H1 (cell line): ENCODE measurements at regions not wholly inside any gene's neighbourhood (a gene's known extent, or its start where the extent isn't known, plus 50 kb on each side); places are given as distances from the start of the nearest gene placed in this dataset.

Experiments used
- CTCF ChIA-PET: fragments of 300-600 bp; sonication (Branson Sonifier 250); formaldehyde crosslinking; loops from one replicate; lab custom pipeline; 2021; ENCODE audit not compliant: partially characterized antibody; lab: Charles Lee
- POLR2A ChIA-PET: fragments of 300-600 bp; sonication (Branson Sonifier 250); formaldehyde crosslinking; loops from one replicate; lab custom pipeline; 2021; ENCODE audit warnings: inconsistent platforms; ENCODE audit not compliant: partially characterized antibody; lab: Charles Lee
- DNase-seq, 2 experiments: peaks; one replicate each; pipeline versions ENCODE4 v3.0.0 to v3.0.0-alpha.2; 2010 to 2022; ENCODE audit warnings: low spot score in 2 of 2, low read depth in 1 of 2, mixed read lengths in 1 of 2
- FAIRE-seq: peaks from 2 replicates; lab custom pipeline; 2011; peaks lifted over from hg19 to GRCh38; lab: Jason Lieb, UNC
- H2AFZ ChIP-seq: 2 replicates; pipeline ENCODE4 v1.8.1; 2012; ENCODE audit warnings: low read length, inconsistent platforms
- H2AK5ac ChIP-seq: 2 replicates; pipeline ENCODE4 v1.6.1; 2013; ENCODE audit warnings: low read depth, low read length
- H2BK120ac ChIP-seq: replicated peaks from 2 replicates; pipeline ENCODE3; 2013; ENCODE audit warnings: low read depth, low read length, inconsistent platforms
- H2BK12ac ChIP-seq: 2 replicates; pipeline ENCODE4 v1.6.1; 2013; ENCODE audit warnings: low read depth, low read length
- H2BK15ac ChIP-seq: 2 replicates; pipeline ENCODE4 v1.6.1; 2013; ENCODE audit warnings: low read length
- H2BK20ac ChIP-seq: 2 replicates; pipeline ENCODE4 v1.6.1; 2013; ENCODE audit warnings: low read length
- H2BK5ac ChIP-seq: 2 replicates; pipeline ENCODE4 v1.6.1; 2013; ENCODE audit warnings: low read depth, low read length
- H3K14ac ChIP-seq: 2 replicates; pipeline ENCODE4 v1.6.1; 2013; ENCODE audit warnings: inconsistent platforms; ENCODE audit not compliant: insufficient read length
- H3K18ac ChIP-seq: 2 replicates; pipeline ENCODE4 v1.6.1; 2013; ENCODE audit warnings: low read length; ENCODE audit errors: extremely low read depth
- H3K23ac ChIP-seq: 2 replicates; pipeline ENCODE4 v1.6.1; 2013; ENCODE audit warnings: inconsistent platforms; ENCODE audit not compliant: insufficient read length
- H3K23me2 ChIP-seq: 2 replicates; pipeline ENCODE4 v1.6.1; 2013; ENCODE audit warnings: low read depth, low read length
- H3K27ac ChIP-seq: 2 replicates; pipeline ENCODE4 v1.6.1; 2011; ENCODE audit warnings: low read depth, low read length, inconsistent platforms
- H3K27me3 ChIP-seq, 4 experiments: replicated peaks in 1 of 4; 1 replicate in 1 of 4; 2 replicates in 3 of 4; pipeline versions ENCODE4 v1.6.1 to v1.8.1; 2011 to 2013; ENCODE audit warnings: low read length in 3 of 4, mild to moderate bottlenecking in 3 of 4, inconsistent platforms in 2 of 4, mixed read lengths in 2 of 4, moderate library complexity in 1 of 4; ENCODE audit not compliant: control insufficient read depth in 3 of 4, insufficient read depth in 3 of 4; ENCODE audit errors: extremely low read depth in 1 of 4
- H3K36me3 ChIP-seq, 4 experiments: 2 replicates each; pipeline versions ENCODE4 v1.6.1 to v1.8.1; 2011 to 2013; ENCODE audit warnings: mild to moderate bottlenecking in 4 of 4, low read length in 3 of 4, moderate library complexity in 2 of 4, control low read depth in 1 of 4, inconsistent platforms in 1 of 4; ENCODE audit not compliant: insufficient read depth in 4 of 4, control insufficient read depth in 2 of 4
- H3K4ac ChIP-seq: replicated peaks from 2 replicates; pipeline ENCODE3; 2013; ENCODE audit warnings: low read length, low read depth, mixed read lengths, inconsistent platforms; ENCODE audit not compliant: insufficient read length
- H3K4me1 ChIP-seq, 4 experiments: replicated peaks in 1 of 4; 1 replicate in 1 of 4; 2 replicates in 3 of 4; pipeline versions ENCODE4 v1.6.1 to v1.8.1; 2011 to 2013; ENCODE audit warnings: low read length in 3 of 4, inconsistent platforms in 2 of 4, mixed read lengths in 1 of 4; ENCODE audit not compliant: insufficient read depth in 4 of 4, control insufficient read depth in 3 of 4
- H3K4me2 ChIP-seq, 2 experiments: 2 replicates each; pipeline versions ENCODE4 v1.6.1 to v1.8.1; 2011 to 2013; ENCODE audit warnings: low read depth in 2 of 2, low read length in 2 of 2, control low read depth in 1 of 2, inconsistent platforms in 1 of 2, mild to moderate bottlenecking in 1 of 2; ENCODE audit not compliant: insufficient read depth in 1 of 2
- H3K4me3 ChIP-seq, 4 experiments: fragments of 200-600, 300-600 bp in 1 of 4; sonication (generic), shearing (Covaris generic), sonication (Bioruptor Twin) in 1 of 4; 2 replicates each; pipeline versions ENCODE4 v1.5.1 to v1.8.1; 2011 to 2016; ENCODE audit warnings: low read length in 4 of 4, low read depth in 3 of 4, control low read depth in 2 of 4, inconsistent platforms in 2 of 4, mild to moderate bottlenecking in 2 of 4, mixed read lengths in 1 of 4, moderate library complexity in 1 of 4; ENCODE audit not compliant: insufficient read depth in 2 of 4; ENCODE audit errors: extremely low read depth in 1 of 4
- H3K56ac ChIP-seq: replicated peaks from 2 replicates; pipeline ENCODE3; 2013; ENCODE audit warnings: low read depth, mild to moderate bottlenecking, mixed read lengths, low read length, inconsistent platforms; ENCODE audit not compliant: insufficient read length
- H3K79me1 ChIP-seq: 2 replicates; pipeline ENCODE4 v1.6.1; 2013; ENCODE audit warnings: low read depth, low read length, control low read depth
- H3K79me2 ChIP-seq, 2 experiments: 2 replicates each; pipeline versions ENCODE4 v1.6.1 to v1.8.1; 2012 to 2013; ENCODE audit warnings: low read length in 2 of 2, mild to moderate bottlenecking in 2 of 2, inconsistent platforms in 1 of 2; ENCODE audit not compliant: insufficient read depth in 2 of 2, control insufficient read depth in 1 of 2
- H3K9ac ChIP-seq, 4 experiments: replicated peaks in 1 of 4; 1 replicate in 1 of 4; 2 replicates in 3 of 4; pipeline versions ENCODE4 v1.6.1 to v1.8.1; 2011 to 2013; ENCODE audit warnings: low read depth in 3 of 4, low read length in 3 of 4, control low read depth in 2 of 4, mild to moderate bottlenecking in 2 of 4, moderate library complexity in 2 of 4, inconsistent platforms in 1 of 4; ENCODE audit errors: extremely low read depth in 1 of 4
- H3K9me3 ChIP-seq, 2 experiments: 2 replicates each; pipeline versions ENCODE4 v1.6.1 to v1.8.1; 2012 to 2013; ENCODE audit warnings: mild to moderate bottlenecking in 2 of 2, moderate library complexity in 2 of 2, control low read depth in 1 of 2, inconsistent platforms in 1 of 2, low read depth in 1 of 2, low read length in 1 of 2, mixed read lengths in 1 of 2; ENCODE audit not compliant: insufficient read depth in 2 of 2
- H4K20me1 ChIP-seq, 2 experiments: replicated peaks in 1 of 2; 2 replicates each; pipeline versions ENCODE3 to v1.8.1; 2011 to 2013; ENCODE audit warnings: inconsistent platforms in 2 of 2, low read length in 2 of 2, mild to moderate bottlenecking in 1 of 2; ENCODE audit not compliant: insufficient read depth in 2 of 2, control insufficient read depth in 1 of 2
- H4K5ac ChIP-seq: 2 replicates; pipeline ENCODE4 v1.6.1; 2013; ENCODE audit warnings: low read length, low read depth, mixed read lengths, inconsistent platforms; ENCODE audit not compliant: insufficient read length
- H4K8ac ChIP-seq: 2 replicates; pipeline ENCODE4 v1.8.0; 2013; ENCODE audit warnings: mild to moderate bottlenecking, moderate library complexity, low read length, inconsistent platforms; ENCODE audit not compliant: insufficient read depth; ENCODE audit errors: extremely low read depth
- H4K91ac ChIP-seq: replicated peaks from 2 replicates; pipeline ENCODE3; 2013; ENCODE audit warnings: low read length, mixed read lengths, inconsistent platforms; ENCODE audit not compliant: insufficient read length
- CBX5 ChIP-seq: fragments of 300-800, 300-1000 bp; sonication (generic); IDR thresholded peaks from 2 replicates; pipeline ENCODE4 v1.7.1; 2016; ENCODE audit warnings: antibody characterized with exemption, low read length, low read depth
- CHD1 ChIP-seq: IDR thresholded peaks from 2 replicates; pipeline ENCODE4 v1.6.1; 2012; ENCODE audit warnings: low read depth, low read length, improper control_type of control experiment
- HDAC2 ChIP-seq, 2 experiments: fragments of 300-600 bp in 1 of 2; sonication (generic) in 1 of 2; IDR thresholded peaks; 2 replicates each; pipeline ENCODE4 v1.6.1; 2011 to 2012; ENCODE audit warnings: low read depth in 2 of 2, low read length in 2 of 2, mild to moderate bottlenecking in 2 of 2, moderate library complexity in 2 of 2, borderline replicate concordance in 1 of 2, inconsistent platforms in 1 of 2
- HDAC6 ChIP-seq: IDR thresholded peaks from one replicate; pipeline ENCODE4 v1.7.1; 2012; ENCODE audit warnings: low read depth, mild to moderate bottlenecking, inconsistent platforms, low read length, moderate library complexity
- JUN ChIP-seq: IDR thresholded peaks from 2 replicates; pipeline ENCODE4 v1.6.1; 2011; ENCODE audit warnings: low read depth, mild to moderate bottlenecking, improper control_type of control experiment, low read length
- KDM1A ChIP-seq: fragments of 200-600, 300-600 bp; sonication (generic); IDR thresholded peaks from 2 replicates; pipeline ENCODE4 v1.7.1; 2016; ENCODE audit warnings: mild to moderate bottlenecking, low read length, borderline replicate concordance
- POLR2AphosphoS5 ChIP-seq: IDR thresholded peaks from 2 replicates; pipeline ENCODE4 v1.6.1; 2011; ENCODE audit warnings: low read depth, low read length
- RBBP5 ChIP-seq: IDR thresholded peaks from 2 replicates; pipeline ENCODE4 v1.7.1; 2012; ENCODE audit warnings: low read depth, mild to moderate bottlenecking, inconsistent platforms, low read length, moderate library complexity, borderline replicate concordance
- RFX5 ChIP-seq: IDR thresholded peaks from 2 replicates; pipeline ENCODE4 v1.6.1; 2011; ENCODE audit warnings: low read depth, low read length, improper control_type of control experiment, borderline replicate concordance
- SAP30 ChIP-seq: fragments of 300-600 bp; sonication (generic); IDR thresholded peaks from 2 replicates; pipeline ENCODE4 v1.7.1; 2012; ENCODE audit warnings: low read length, moderate library complexity, mild to moderate bottlenecking, inconsistent platforms; ENCODE audit not compliant: insufficient read depth, insufficient replicate concordance
- SIRT6 ChIP-seq: IDR thresholded peaks from one replicate; pipeline ENCODE4 v1.7.1; 2012; ENCODE audit warnings: low read length, inconsistent platforms
- SIX5 ChIP-seq: IDR thresholded peaks from 2 replicates; pipeline ENCODE4 v1.6.1; 2011; ENCODE audit warnings: mild to moderate bottlenecking, low read depth, low read length
- YY1 ChIP-seq: IDR thresholded peaks from 2 replicates; pipeline ENCODE4 v1.6.1; 2011; ENCODE audit warnings: low read depth, mild to moderate bottlenecking, low read length
- WGBS, 2 experiments: shearing (Covaris generic) in 1 of 2; methylation state at CpG; one replicate each; pipeline versions ENCODE4 v1.1.6 to v1.1.7; 2013 to 2015; ENCODE audit warnings: low lambda C conversion rate in 2 of 2, mixed read lengths in 2 of 2, inconsistent platforms in 1 of 2, low coverage in 1 of 2, missing lambda C conversion rate in 1 of 2; ENCODE audit not compliant: insufficient replicate concordance in 2 of 2, insufficient coverage in 1 of 2, insufficient read length in 1 of 2; ENCODE audit errors: extremely low coverage in 1 of 2, missing lambda C conversion rate in 1 of 2; 5-methylcytosine and 5-hydroxymethylcytosine counted together

- Histone ChIP-seq H3K14ac (no peak overlapping the region), H4K20me1 (no peaks in the 10 kb centered on the region), H2AFZ (0 out of 2 replicates have a peak overlapping the region, but pooled peaks have one; percentile 18), H2BK5ac (no peak overlapping the region), H2BK120ac (no peak overlapping the region), H3K4me2 (no peak overlapping the region), H4K8ac (no peak overlapping the region), H3K36me3 (no peaks in the 10 kb centered on the region), H2BK20ac (no peak overlapping the region), H3K4me1 (peaks cover 0 to 11% (median 3%) of the 10 kb centered on the region in 4 experiments; a peak in 3 of 7 replicates), H2AK5ac (no peak overlapping the region), H3K9ac (no peak overlapping the region), H4K91ac (no peak overlapping the region), H3K23me2 (no peaks in the 10 kb centered on the region), H3K27me3 (no peaks in the 10 kb centered on the region), H3K9me3 (no peaks in the 10 kb centered on the region), H3K23ac (no peak overlapping the region), H3K4me3 (no peak overlapping the region), H3K56ac (no peak overlapping the region), H3K18ac (no peak overlapping the region), H3K27ac (no peak overlapping the region), H3K79me1 (no peaks in the 10 kb centered on the region), H2BK12ac (no peak overlapping the region; the same call in 1 of the 2 replicates), H2BK15ac (no peak overlapping the region), H4K5ac (no peak overlapping the region), H3K4ac (no peak overlapping the region), H3K79me2 (no peaks in the 10 kb centered on the region)
- 89% methylated on average over 4 of the region's 4 CpGs; no CpG with 5 or more reads in 1 of the 2 experiments for WGBS, 2 experiments
- CTCF ChIA-PET: interaction anchor here (0.5 to 6.8 kb wide), 77 partner anchors 9 to 947 kb away, joined by 3 to 68 read pairs (median 5); partner anchors contain the start of gene REEP3
- POLR2A ChIA-PET: interaction anchor here (0.8 to 5.0 kb wide), 4 partner anchors 91 to 540 kb away, joined by 3 to 34 read pairs (median 4); partner anchors contain the start of gene REEP3
- no peak for TF ChIP-seq CBX5
- TF ChIP-seq HDAC6: no peak
- no peak for TF ChIP-seq RFX5
- TF ChIP-seq SAP30: no peak
- no peak for TF ChIP-seq RBBP5
- no peak for TF ChIP-seq SIRT6
- TF ChIP-seq SIX5: no peak
- TF ChIP-seq CHD1: no peak
- no peak for TF ChIP-seq POLR2AphosphoS5
- no peak for TF ChIP-seq JUN
- no peak for TF ChIP-seq KDM1A
- no peak for TF ChIP-seq HDAC2 (IDR thresholded peaks at IDR 0.05; ENCODE audit: borderline replicate concordance in 1 of 2, low read depth in 2 of 2, low read length in 2 of 2)
- TF ChIP-seq YY1: no peak
- FAIRE-seq (no peak), DNase-seq (no peak)
Measured at GRCh38 chr10:63720676-63721075, 199.5 kb downstream of the REEP3 start.
